ENCODE measurements at regions not wholly inside any gene's neighbourhood (a gene's known extent, or its start where the extent isn't known, plus 50 kb on each side); places are given as distances from the start of the nearest gene placed in this dataset.
"Not testable (repeated sequence)": the region's sequence is repeated elsewhere in the genome, so short reads cannot be mapped to it uniquely, and the experiment has no call there.

GRCh38 chr7:106367664-106368063 is 82.9 kb upstream of the NAMPT start:
- Histone ChIP-seq H3K27ac (ENCODE audit: low read depth, low read length) (no peak overlapping the region), H3K27me3 (ENCODE audit: control insufficient read depth in 3 of 3, insufficient read depth in 3 of 3, low read length in 3 of 3) (no peaks in the 10 kb centered on the region), H3K9me3 (ENCODE audit: control insufficient read depth in 3 of 3, low read length in 3 of 3) (no peaks in the 10 kb centered on the region), H3K36me3 (ENCODE audit: control insufficient read depth in 3 of 3, insufficient read depth in 3 of 3, low read length in 3 of 3) (no peaks in the 10 kb centered on the region), H3K9ac (ENCODE audit: low read depth in 1 of 3, low read length in 3 of 3) (no peak overlapping the region), H3K4me3 (ENCODE audit: low read length in 3 of 3) (no peak overlapping the region), H3K4me1 (ENCODE audit: control insufficient read depth in 3 of 3, insufficient read depth in 3 of 3, low read length in 3 of 3) (no peaks in the 10 kb centered on the region)

- Histone ChIP-seq H3K9me3 (ENCODE audit: control insufficient read depth in 3 of 3, low read length in 3 of 3) (no peaks in the 10 kb centered on the region), H3K36me3 (ENCODE audit: control insufficient read depth in 3 of 3, insufficient read depth in 3 of 3, low read length in 3 of 3) (no peaks in the 10 kb centered on the region), H3K4me3 (ENCODE audit: low read length in 3 of 3) (no peak overlapping the region), H3K27me3 (ENCODE audit: control insufficient read depth in 3 of 3, insufficient read depth in 3 of 3, low read length in 3 of 3) (no peaks in the 10 kb centered on the region), H3K9ac (ENCODE audit: low read depth in 1 of 3, low read length in 3 of 3) (no peak overlapping the region), H3K27ac (ENCODE audit: low read depth, low read length) (no peak overlapping the region), H3K4me1 (ENCODE audit: control insufficient read depth in 3 of 3, insufficient read depth in 3 of 3, low read length in 3 of 3) (no peaks in the 10 kb centered on the region)
These were observed 82.2 kb upstream of the NAMPT start for GRCh38 chr7:106367018-106367420.

GRCh38 chr7:106365252-106366005 is 80.6 kb upstream of the NAMPT start:
- H3K36me3 ChIP-seq (ENCODE audit: control insufficient read depth in 3 of 3, insufficient read depth in 3 of 3, low read length in 3 of 3): no peaks in the 10 kb centered on the region
- no peaks in the 10 kb centered on the region for H3K4me1 ChIP-seq (ENCODE audit: control insufficient read depth in 3 of 3, insufficient read depth in 3 of 3, low read length in 3 of 3)
- H3K4me3 ChIP-seq (ENCODE audit: low read length in 3 of 3): no peak overlapping the region
- H3K27ac ChIP-seq (ENCODE audit: low read depth, low read length): no peak overlapping the region
- H3K9me3 ChIP-seq (ENCODE audit: control insufficient read depth in 3 of 3, low read length in 3 of 3): no peaks in the 10 kb centered on the region
- H3K9ac ChIP-seq (ENCODE audit: low read depth in 1 of 3, low read length in 3 of 3): no peak overlapping the region
- no peaks in the 10 kb centered on the region for H3K27me3 ChIP-seq (ENCODE audit: control insufficient read depth in 3 of 3, insufficient read depth in 3 of 3, low read length in 3 of 3)

- not testable (repeated sequence) for H3K36me3 ChIP-seq (ENCODE audit: control insufficient read depth in 3 of 3, insufficient read depth in 3 of 3, low read length in 3 of 3); H3K4me3 ChIP-seq (ENCODE audit: low read length in 3 of 3); H3K9me3 ChIP-seq (ENCODE audit: control insufficient read depth in 3 of 3, low read length in 3 of 3); H3K27ac ChIP-seq (ENCODE audit: low read depth, low read length); H3K27me3 ChIP-seq (ENCODE audit: control insufficient read depth in 3 of 3, insufficient read depth in 3 of 3, low read length in 3 of 3); H3K9ac ChIP-seq (ENCODE audit: low read depth in 1 of 3, low read length in 3 of 3); H3K4me1 ChIP-seq (ENCODE audit: control insufficient read depth in 3 of 3, insufficient read depth in 3 of 3, low read length in 3 of 3)
These were observed 77.7 kb upstream of the NAMPT start for GRCh38 chr7:106362507-106362906.

- Histone ChIP-seq H3K4me1 (ENCODE audit: control insufficient read depth in 3 of 3, insufficient read depth in 3 of 3, low read length in 3 of 3) (no peaks in the 10 kb centered on the region), H3K9me3 (ENCODE audit: control insufficient read depth in 3 of 3, low read length in 3 of 3) (peaks cover 0 to 2% (median 0%) of the 10 kb centered on the region in 3 donors), H3K9ac (ENCODE audit: low read depth in 1 of 3, low read length in 3 of 3) (no peak overlapping the region), H3K27me3 (ENCODE audit: control insufficient read depth in 3 of 3, insufficient read depth in 3 of 3, low read length in 3 of 3) (no peaks in the 10 kb centered on the region), H3K36me3 (ENCODE audit: control insufficient read depth in 3 of 3, insufficient read depth in 3 of 3, low read length in 3 of 3) (no peaks in the 10 kb centered on the region), H3K27ac (ENCODE audit: low read depth, low read length) (no peak overlapping the region), H3K4me3 (ENCODE audit: low read length in 3 of 3) (no peak overlapping the region)
These were observed 73.4 kb upstream of the NAMPT start for GRCh38 chr7:106358103-106358663.

GRCh38 chr7:106357675-106358074 is 72.9 kb upstream of the NAMPT start:
- Histone ChIP-seq H3K9me3 (ENCODE audit: control insufficient read depth in 3 of 3, low read length in 3 of 3) (peaks cover 0 to 2% (median 0%) of the 10 kb centered on the region in 3 donors), H3K27ac (ENCODE audit: low read depth, low read length) (no peak overlapping the region), H3K36me3 (ENCODE audit: control insufficient read depth in 3 of 3, insufficient read depth in 3 of 3, low read length in 3 of 3) (no peaks in the 10 kb centered on the region), H3K27me3 (ENCODE audit: control insufficient read depth in 3 of 3, insufficient read depth in 3 of 3, low read length in 3 of 3) (no peaks in the 10 kb centered on the region), H3K4me3 (ENCODE audit: low read length in 3 of 3) (no peak overlapping the region), H3K4me1 (ENCODE audit: control insufficient read depth in 3 of 3, insufficient read depth in 3 of 3, low read length in 3 of 3) (no peaks in the 10 kb centered on the region), H3K9ac (ENCODE audit: low read depth in 1 of 3, low read length in 3 of 3) (no peak overlapping the region)

GRCh38 chr7:106354822-106355221 is 70.0 kb upstream of the NAMPT start:
- Histone ChIP-seq H3K27me3 (ENCODE audit: control insufficient read depth in 3 of 3, insufficient read depth in 3 of 3, low read length in 3 of 3) (no peaks in the 10 kb centered on the region), H3K4me1 (ENCODE audit: control insufficient read depth in 3 of 3, insufficient read depth in 3 of 3, low read length in 3 of 3) (no peaks in the 10 kb centered on the region), H3K9ac (ENCODE audit: low read depth in 1 of 3, low read length in 3 of 3) (no peak overlapping the region), H3K27ac (ENCODE audit: low read depth, low read length) (no peak overlapping the region), H3K36me3 (ENCODE audit: control insufficient read depth in 3 of 3, insufficient read depth in 3 of 3, low read length in 3 of 3) (no peaks in the 10 kb centered on the region), H3K4me3 (ENCODE audit: low read length in 3 of 3) (no peak overlapping the region), H3K9me3 (ENCODE audit: control insufficient read depth in 3 of 3, low read length in 3 of 3) (peaks cover 0 to 9% (median 0%) of the 10 kb centered on the region in 3 donors)

GRCh38 chr7:106353944-106354343 is 69.2 kb upstream of the NAMPT start:
- H3K27ac ChIP-seq (ENCODE audit: low read depth, low read length): no peak overlapping the region
- no peak overlapping the region for H3K9ac ChIP-seq (ENCODE audit: low read depth in 1 of 3, low read length in 3 of 3)
- H3K27me3 ChIP-seq (ENCODE audit: control insufficient read depth in 3 of 3, insufficient read depth in 3 of 3, low read length in 3 of 3): no peaks in the 10 kb centered on the region
- H3K9me3 ChIP-seq (ENCODE audit: control insufficient read depth in 3 of 3, low read length in 3 of 3): peaks cover 0 to 7% (median 0%) of the 10 kb centered on the region in 3 donors
- H3K4me1 ChIP-seq (ENCODE audit: control insufficient read depth in 3 of 3, insufficient read depth in 3 of 3, low read length in 3 of 3): no peaks in the 10 kb centered on the region
- H3K4me3 ChIP-seq (ENCODE audit: low read length in 3 of 3): no peak overlapping the region
- no peaks in the 10 kb centered on the region for H3K36me3 ChIP-seq (ENCODE audit: control insufficient read depth in 3 of 3, insufficient read depth in 3 of 3, low read length in 3 of 3)

GRCh38 chr7:106348231-106348630 is 63.4 kb upstream of the NAMPT start:
- Histone ChIP-seq H3K4me3 (ENCODE audit: low read length in 3 of 3) (no peak overlapping the region), H3K9ac (ENCODE audit: low read depth in 1 of 3, low read length in 3 of 3) (no peak overlapping the region), H3K9me3 (ENCODE audit: control insufficient read depth in 3 of 3, low read length in 3 of 3) (peaks cover 0 to 9% (median 0%) of the 10 kb centered on the region in 3 donors), H3K27me3 (ENCODE audit: control insufficient read depth in 3 of 3, insufficient read depth in 3 of 3, low read length in 3 of 3) (no peaks in the 10 kb centered on the region), H3K4me1 (ENCODE audit: control insufficient read depth in 3 of 3, insufficient read depth in 3 of 3, low read length in 3 of 3) (no peaks in the 10 kb centered on the region), H3K27ac (ENCODE audit: low read depth, low read length) (no peak overlapping the region), H3K36me3 (ENCODE audit: control insufficient read depth in 3 of 3, insufficient read depth in 3 of 3, low read length in 3 of 3) (no peaks in the 10 kb centered on the region)

GRCh38 chr7:106347229-106347833 is 62.5 kb upstream of the NAMPT start:
- no peak overlapping the region for H3K9ac ChIP-seq (ENCODE audit: low read depth in 1 of 3, low read length in 3 of 3)
- no peaks in the 10 kb centered on the region for H3K36me3 ChIP-seq (ENCODE audit: control insufficient read depth in 3 of 3, insufficient read depth in 3 of 3, low read length in 3 of 3)
- H3K4me1 ChIP-seq (ENCODE audit: control insufficient read depth in 3 of 3, insufficient read depth in 3 of 3, low read length in 3 of 3): no peaks in the 10 kb centered on the region
- H3K27ac ChIP-seq (ENCODE audit: low read depth, low read length): no peak overlapping the region
- no peak overlapping the region for H3K4me3 ChIP-seq (ENCODE audit: low read length in 3 of 3)
- no peaks in the 10 kb centered on the region for H3K27me3 ChIP-seq (ENCODE audit: control insufficient read depth in 3 of 3, insufficient read depth in 3 of 3, low read length in 3 of 3)
- H3K9me3 ChIP-seq (ENCODE audit: control insufficient read depth in 3 of 3, low read length in 3 of 3): peaks cover 0 to 9% (median 2%) of the 10 kb centered on the region in 3 donors
